WTC11 (cell line): ENCODE measurements at regions not wholly inside any gene's neighbourhood (a gene's known extent, or its start where the extent isn't known, plus 50 kb on each side); places are given as distances from the start of the nearest gene placed in this dataset.

ENCODE experiments used
- ATAC-seq: fragments of 200-7000 bp; cut with Tn5 transposase; 2 replicates; pipeline ENCODE4 v1.10.0; 2021; ENCODE audit warnings: mild to moderate bottlenecking, moderate library complexity
- CTCF ChIA-PET: fragments of 300-600 bp; sonication (Branson Sonifier 250); formaldehyde crosslinking; loops from one replicate; lab custom pipeline; 2021; ENCODE audit warnings: antibody characterized with exemption; lab: Charles Lee
- POLR2A ChIA-PET: fragments of 350-600 bp; sonication (Branson Sonifier 250); formaldehyde crosslinking; loops from one replicate; lab custom pipeline; 2021; ENCODE audit warnings: antibody characterized with exemption; lab: Charles Lee
- DNase-seq: peaks from one replicate; pipeline ENCODE4 v3.0.0; 2021; ENCODE audit warnings: low spot score
- H3K27ac Mint-ChIP-seq: 2 replicates; pipeline ENCODE4 v1.8.0; 2021; ENCODE audit warnings: mixed read lengths
- H3K27me3 Mint-ChIP-seq: 2 replicates; pipeline ENCODE4 v1.8.0; 2021; ENCODE audit warnings: low read depth, mild to moderate bottlenecking, moderate library complexity, mixed read lengths
- H3K36me3 Mint-ChIP-seq: 2 replicates; pipeline ENCODE4 v1.8.0; 2021; ENCODE audit warnings: mixed read lengths
- H3K4me1 Mint-ChIP-seq: 2 replicates; pipeline ENCODE4 v1.8.0; 2022; ENCODE audit warnings: mixed read lengths
- H3K4me3 Mint-ChIP-seq: 2 replicates; pipeline ENCODE4 v1.8.0; 2021; ENCODE audit warnings: mild to moderate bottlenecking, moderate library complexity, mixed read lengths
- H3K9me3 Mint-ChIP-seq: 2 replicates; pipeline ENCODE4 v1.8.0; 2021; ENCODE audit warnings: mixed read lengths
- GTF2I ChIP-seq: fragments of 250-450 bp; sonication (Bioruptor Pico); conservative IDR thresholded peaks from 2 replicates; pipeline ENCODE4 v1.4.0; 2021; ENCODE audit warnings: mild to moderate bottlenecking
- MXD4 ChIP-seq: fragments of 250-450 bp; sonication (Bioruptor Pico); IDR thresholded peaks from 2 replicates; pipeline ENCODE4 v1.8.0; 2021; ENCODE audit warnings: mild to moderate bottlenecking, moderate library complexity, borderline replicate concordance
- NFYB ChIP-seq: sonication (generic); formaldehyde crosslinking; conservative IDR thresholded peaks from 2 replicates; pipeline ENCODE4 v1.8.0; 2022; ENCODE audit warnings: low read depth, missing genetic modification reagents
- OVOL2 ChIP-seq: fragments of 250-450 bp; sonication (Bioruptor Pico); IDR thresholded peaks from 2 replicates; pipeline ENCODE4 v1.9.0; 2021; ENCODE audit warnings: mild to moderate bottlenecking, borderline replicate concordance
- PRRX2 ChIP-seq: fragments of 250-450 bp; sonication (Bioruptor Pico); IDR thresholded peaks from 2 replicates; pipeline ENCODE4 v1.8.0; 2021; ENCODE audit warnings: mild to moderate bottlenecking
- RELA ChIP-seq: sonication (generic); formaldehyde crosslinking; IDR thresholded peaks from 2 replicates; pipeline ENCODE4 v1.8.1; 2022; ENCODE audit warnings: missing genetic modification reagents, mild to moderate bottlenecking, borderline replicate concordance
- RORB ChIP-seq: fragments of 250-450 bp; sonication (Bioruptor Pico); IDR thresholded peaks from 2 replicates; pipeline ENCODE4 v1.9.0; 2021; ENCODE audit warnings: mild to moderate bottlenecking
- SOX15 ChIP-seq: fragments of 250-450 bp; sonication (Bioruptor Pico); IDR thresholded peaks from 2 replicates; pipeline ENCODE4 v1.9.0; 2021; ENCODE audit warnings: mild to moderate bottlenecking
- TP53 ChIP-seq: sonication (generic); formaldehyde crosslinking; IDR thresholded peaks from 2 replicates; pipeline ENCODE4 v1.8.1; 2023; ENCODE audit warnings: mild to moderate bottlenecking, missing genetic modification reagents
- ZNF121 ChIP-seq: sonication (generic); formaldehyde crosslinking; IDR thresholded peaks from 2 replicates; pipeline ENCODE4 v1.8.0; 2023; ENCODE audit warnings: missing genetic modification reagents
- ZNF317 ChIP-seq: sonication (generic); formaldehyde crosslinking; IDR thresholded peaks from 2 replicates; pipeline ENCODE4 v1.8.1; 2023; ENCODE audit warnings: low read depth, mild to moderate bottlenecking, moderate library complexity, missing genetic modification reagents, borderline replicate concordance
- ZNF671 ChIP-seq: fragments of 250-450 bp; sonication (Bioruptor Pico); IDR thresholded peaks from 2 replicates; pipeline ENCODE4 v1.8.0; 2021; ENCODE audit warnings: mild to moderate bottlenecking
- TF ChIP-seq, protein P1 (sequence below): sonication (generic); formaldehyde crosslinking; conservative IDR thresholded peaks from 2 replicates; pipeline ENCODE4 v1.8.1; 2022; ENCODE audit warnings: mild to moderate bottlenecking, missing genetic modification reagents
- TF ChIP-seq, protein P2 (sequence below): sonication (generic); formaldehyde crosslinking; IDR thresholded peaks from 2 replicates; pipeline ENCODE4 v1.8.0; 2022; ENCODE audit warnings: mild to moderate bottlenecking, missing genetic modification reagents
- TF ChIP-seq, protein P3 (sequence below): sonication (generic); formaldehyde crosslinking; IDR thresholded peaks from 2 replicates; pipeline ENCODE4 v1.8.1; 2022; ENCODE audit warnings: low read depth, missing genetic modification reagents, borderline replicate concordance
- TF ChIP-seq, protein P4 (sequence below): fragments of 250-450 bp; sonication (Bioruptor Pico); IDR thresholded peaks from 2 replicates; pipeline ENCODE4 v1.9.0; 2021; ENCODE audit warnings: mild to moderate bottlenecking
- TF ChIP-seq, protein P5 (sequence below): sonication (generic); formaldehyde crosslinking; IDR thresholded peaks from 2 replicates; pipeline ENCODE4 v1.8.0; 2023; ENCODE audit warnings: missing genetic modification reagents, mild to moderate bottlenecking, borderline replicate concordance
- TF ChIP-seq, protein P6 (sequence below): sonication (generic); formaldehyde crosslinking; IDR thresholded peaks from 2 replicates; pipeline ENCODE4 v1.8.1; 2022; ENCODE audit warnings: mild to moderate bottlenecking, missing genetic modification reagents, moderate library complexity, borderline replicate concordance
- TF ChIP-seq, protein P7 (sequence below): sonication (generic); formaldehyde crosslinking; IDR thresholded peaks from 2 replicates; pipeline ENCODE4 v1.8.0; 2022; ENCODE audit warnings: missing genetic modification reagents

DNA sequence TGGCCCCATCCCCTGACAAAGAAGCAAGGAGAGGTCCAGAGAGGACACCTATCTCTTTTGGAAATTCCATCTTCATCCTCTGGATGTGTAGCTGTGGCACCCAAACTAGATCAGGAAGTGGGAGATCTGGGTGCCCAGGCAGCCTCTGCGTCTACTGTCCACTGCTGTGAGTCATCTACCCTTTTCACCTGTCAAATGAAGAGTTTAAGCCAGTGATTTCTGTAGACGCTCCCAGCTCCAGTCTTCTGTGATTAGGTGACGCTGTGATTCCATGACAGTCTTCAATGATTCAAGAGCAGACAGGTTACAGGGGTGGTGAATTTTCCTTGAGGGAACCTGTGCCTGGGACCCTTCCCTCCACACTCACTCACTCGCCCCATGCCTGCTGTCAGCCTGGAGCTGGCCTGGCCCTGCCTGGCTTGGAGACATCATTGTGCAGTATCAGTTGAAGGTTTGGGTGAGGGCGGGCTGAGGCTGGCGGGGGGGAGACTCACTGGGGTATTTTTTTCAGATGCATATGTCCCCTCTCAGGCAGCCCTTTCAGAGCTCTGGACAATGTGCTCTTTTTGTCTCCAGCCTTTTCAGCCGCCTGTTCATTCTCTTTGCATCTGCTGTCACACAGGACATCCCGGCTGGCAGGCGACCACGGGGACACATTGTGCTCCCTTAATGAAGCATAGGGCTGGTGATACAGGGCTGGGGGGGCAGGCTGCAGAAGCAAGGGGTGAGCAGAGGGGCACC is 56.8 kb upstream of the PARP11 start:
- no peaks in the 10 kb centered on the region; the same call in 1 of the 2 replicates for H3K27me3 Mint-ChIP-seq

More for the DNA sequence above, 56.8 kb upstream of the PARP11 start:
- Mint-ChIP-seq H3K9me3 (peaks cover 8% of the 10 kb centered on the region), H3K4me3 (no peak overlapping the region), H3K4me1 (peaks cover 38% of the 10 kb centered on the region), H3K36me3 (no peaks in the 10 kb centered on the region), H3K27ac (no peak overlapping the region)
- ATAC-seq (peak; percentile 19; the same call in 1 of the 2 replicates), DNase-seq (no peak)
- ChIA-PET CTCF (interaction anchor here (0.9 to 1.1 kb wide), 2 partner anchors 33 to 34 kb away, joined by 3 read pairs; no protein-coding TSS in a partner anchor), POLR2A (interaction anchor here (1.3 kb wide), 1 partner anchor 12 kb away, joined by 3 read pairs; no protein-coding TSS in a partner anchor)
- TF ChIP-seq, protein P1, sequence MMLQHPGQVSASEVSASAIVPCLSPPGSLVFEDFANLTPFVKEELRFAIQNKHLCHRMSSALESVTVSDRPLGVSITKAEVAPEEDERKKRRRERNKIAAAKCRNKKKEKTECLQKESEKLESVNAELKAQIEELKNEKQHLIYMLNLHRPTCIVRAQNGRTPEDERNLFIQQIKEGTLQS (CRISPR knock-in tag), result no peak
- TF ChIP-seq, protein P2, sequence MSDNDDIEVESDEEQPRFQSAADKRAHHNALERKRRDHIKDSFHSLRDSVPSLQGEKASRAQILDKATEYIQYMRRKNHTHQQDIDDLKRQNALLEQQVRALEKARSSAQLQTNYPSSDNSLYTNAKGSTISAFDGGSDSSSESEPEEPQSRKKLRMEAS (CRISPR knock-in tag), result no peak
- TF ChIP-seq OVOL2 (CRISPR knock-in tag), result no peak
- TF ChIP-seq ZNF671 (CRISPR knock-in tag), result no peak
- no peak for TF ChIP-seq SOX15
- TF ChIP-seq, protein P3, sequence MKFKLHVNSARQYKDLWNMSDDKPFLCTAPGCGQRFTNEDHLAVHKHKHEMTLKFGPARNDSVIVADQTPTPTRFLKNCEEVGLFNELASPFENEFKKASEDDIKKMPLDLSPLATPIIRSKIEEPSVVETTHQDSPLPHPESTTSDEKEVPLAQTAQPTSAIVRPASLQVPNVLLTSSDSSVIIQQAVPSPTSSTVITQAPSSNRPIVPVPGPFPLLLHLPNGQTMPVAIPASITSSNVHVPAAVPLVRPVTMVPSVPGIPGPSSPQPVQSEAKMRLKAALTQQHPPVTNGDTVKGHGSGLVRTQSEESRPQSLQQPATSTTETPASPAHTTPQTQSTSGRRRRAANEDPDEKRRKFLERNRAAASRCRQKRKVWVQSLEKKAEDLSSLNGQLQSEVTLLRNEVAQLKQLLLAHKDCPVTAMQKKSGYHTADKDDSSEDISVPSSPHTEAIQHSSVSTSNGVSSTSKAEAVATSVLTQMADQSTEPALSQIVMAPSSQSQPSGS (CRISPR knock-in tag), result no peak
- no peak for TF ChIP-seq RORB (CRISPR knock-in tag)
- TF ChIP-seq, protein P4, sequence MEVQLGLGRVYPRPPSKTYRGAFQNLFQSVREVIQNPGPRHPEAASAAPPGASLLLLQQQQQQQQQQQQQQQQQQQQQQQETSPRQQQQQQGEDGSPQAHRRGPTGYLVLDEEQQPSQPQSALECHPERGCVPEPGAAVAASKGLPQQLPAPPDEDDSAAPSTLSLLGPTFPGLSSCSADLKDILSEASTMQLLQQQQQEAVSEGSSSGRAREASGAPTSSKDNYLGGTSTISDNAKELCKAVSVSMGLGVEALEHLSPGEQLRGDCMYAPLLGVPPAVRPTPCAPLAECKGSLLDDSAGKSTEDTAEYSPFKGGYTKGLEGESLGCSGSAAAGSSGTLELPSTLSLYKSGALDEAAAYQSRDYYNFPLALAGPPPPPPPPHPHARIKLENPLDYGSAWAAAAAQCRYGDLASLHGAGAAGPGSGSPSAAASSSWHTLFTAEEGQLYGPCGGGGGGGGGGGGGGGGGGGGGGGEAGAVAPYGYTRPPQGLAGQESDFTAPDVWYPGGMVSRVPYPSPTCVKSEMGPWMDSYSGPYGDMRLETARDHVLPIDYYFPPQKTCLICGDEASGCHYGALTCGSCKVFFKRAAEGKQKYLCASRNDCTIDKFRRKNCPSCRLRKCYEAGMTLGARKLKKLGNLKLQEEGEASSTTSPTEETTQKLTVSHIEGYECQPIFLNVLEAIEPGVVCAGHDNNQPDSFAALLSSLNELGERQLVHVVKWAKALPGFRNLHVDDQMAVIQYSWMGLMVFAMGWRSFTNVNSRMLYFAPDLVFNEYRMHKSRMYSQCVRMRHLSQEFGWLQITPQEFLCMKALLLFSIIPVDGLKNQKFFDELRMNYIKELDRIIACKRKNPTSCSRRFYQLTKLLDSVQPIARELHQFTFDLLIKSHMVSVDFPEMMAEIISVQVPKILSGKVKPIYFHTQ (CRISPR knock-in tag), result no peak
- TF ChIP-seq RELA (CRISPR knock-in tag), result no peak
- no peak for TF ChIP-seq ZNF121 (CRISPR knock-in tag)
- TF ChIP-seq, protein P5, sequence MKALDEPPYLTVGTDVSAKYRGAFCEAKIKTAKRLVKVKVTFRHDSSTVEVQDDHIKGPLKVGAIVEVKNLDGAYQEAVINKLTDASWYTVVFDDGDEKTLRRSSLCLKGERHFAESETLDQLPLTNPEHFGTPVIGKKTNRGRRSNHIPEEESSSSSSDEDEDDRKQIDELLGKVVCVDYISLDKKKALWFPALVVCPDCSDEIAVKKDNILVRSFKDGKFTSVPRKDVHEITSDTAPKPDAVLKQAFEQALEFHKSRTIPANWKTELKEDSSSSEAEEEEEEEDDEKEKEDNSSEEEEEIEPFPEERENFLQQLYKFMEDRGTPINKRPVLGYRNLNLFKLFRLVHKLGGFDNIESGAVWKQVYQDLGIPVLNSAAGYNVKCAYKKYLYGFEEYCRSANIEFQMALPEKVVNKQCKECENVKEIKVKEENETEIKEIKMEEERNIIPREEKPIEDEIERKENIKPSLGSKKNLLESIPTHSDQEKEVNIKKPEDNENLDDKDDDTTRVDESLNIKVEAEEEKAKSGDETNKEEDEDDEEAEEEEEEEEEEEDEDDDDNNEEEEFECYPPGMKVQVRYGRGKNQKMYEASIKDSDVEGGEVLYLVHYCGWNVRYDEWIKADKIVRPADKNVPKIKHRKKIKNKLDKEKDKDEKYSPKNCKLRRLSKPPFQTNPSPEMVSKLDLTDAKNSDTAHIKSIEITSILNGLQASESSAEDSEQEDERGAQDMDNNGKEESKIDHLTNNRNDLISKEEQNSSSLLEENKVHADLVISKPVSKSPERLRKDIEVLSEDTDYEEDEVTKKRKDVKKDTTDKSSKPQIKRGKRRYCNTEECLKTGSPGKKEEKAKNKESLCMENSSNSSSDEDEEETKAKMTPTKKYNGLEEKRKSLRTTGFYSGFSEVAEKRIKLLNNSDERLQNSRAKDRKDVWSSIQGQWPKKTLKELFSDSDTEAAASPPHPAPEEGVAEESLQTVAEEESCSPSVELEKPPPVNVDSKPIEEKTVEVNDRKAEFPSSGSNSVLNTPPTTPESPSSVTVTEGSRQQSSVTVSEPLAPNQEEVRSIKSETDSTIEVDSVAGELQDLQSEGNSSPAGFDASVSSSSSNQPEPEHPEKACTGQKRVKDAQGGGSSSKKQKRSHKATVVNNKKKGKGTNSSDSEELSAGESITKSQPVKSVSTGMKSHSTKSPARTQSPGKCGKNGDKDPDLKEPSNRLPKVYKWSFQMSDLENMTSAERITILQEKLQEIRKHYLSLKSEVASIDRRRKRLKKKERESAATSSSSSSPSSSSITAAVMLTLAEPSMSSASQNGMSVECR, result no peak
- TF ChIP-seq MXD4 (CRISPR knock-in tag), result no peak
- TF ChIP-seq PRRX2 (CRISPR knock-in tag), result no peak
- TF ChIP-seq NFYB (CRISPR knock-in tag), result no peak
- TF ChIP-seq ZNF317, result no peak
- no peak for TF ChIP-seq GTF2I (CRISPR knock-in tag)
- TF ChIP-seq, protein P6, sequence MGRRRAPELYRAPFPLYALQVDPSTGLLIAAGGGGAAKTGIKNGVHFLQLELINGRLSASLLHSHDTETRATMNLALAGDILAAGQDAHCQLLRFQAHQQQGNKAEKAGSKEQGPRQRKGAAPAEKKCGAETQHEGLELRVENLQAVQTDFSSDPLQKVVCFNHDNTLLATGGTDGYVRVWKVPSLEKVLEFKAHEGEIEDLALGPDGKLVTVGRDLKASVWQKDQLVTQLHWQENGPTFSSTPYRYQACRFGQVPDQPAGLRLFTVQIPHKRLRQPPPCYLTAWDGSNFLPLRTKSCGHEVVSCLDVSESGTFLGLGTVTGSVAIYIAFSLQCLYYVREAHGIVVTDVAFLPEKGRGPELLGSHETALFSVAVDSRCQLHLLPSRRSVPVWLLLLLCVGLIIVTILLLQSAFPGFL, result no peak
- TF ChIP-seq TP53 (CRISPR knock-in tag), result no peak
- TF ChIP-seq, protein P7, sequence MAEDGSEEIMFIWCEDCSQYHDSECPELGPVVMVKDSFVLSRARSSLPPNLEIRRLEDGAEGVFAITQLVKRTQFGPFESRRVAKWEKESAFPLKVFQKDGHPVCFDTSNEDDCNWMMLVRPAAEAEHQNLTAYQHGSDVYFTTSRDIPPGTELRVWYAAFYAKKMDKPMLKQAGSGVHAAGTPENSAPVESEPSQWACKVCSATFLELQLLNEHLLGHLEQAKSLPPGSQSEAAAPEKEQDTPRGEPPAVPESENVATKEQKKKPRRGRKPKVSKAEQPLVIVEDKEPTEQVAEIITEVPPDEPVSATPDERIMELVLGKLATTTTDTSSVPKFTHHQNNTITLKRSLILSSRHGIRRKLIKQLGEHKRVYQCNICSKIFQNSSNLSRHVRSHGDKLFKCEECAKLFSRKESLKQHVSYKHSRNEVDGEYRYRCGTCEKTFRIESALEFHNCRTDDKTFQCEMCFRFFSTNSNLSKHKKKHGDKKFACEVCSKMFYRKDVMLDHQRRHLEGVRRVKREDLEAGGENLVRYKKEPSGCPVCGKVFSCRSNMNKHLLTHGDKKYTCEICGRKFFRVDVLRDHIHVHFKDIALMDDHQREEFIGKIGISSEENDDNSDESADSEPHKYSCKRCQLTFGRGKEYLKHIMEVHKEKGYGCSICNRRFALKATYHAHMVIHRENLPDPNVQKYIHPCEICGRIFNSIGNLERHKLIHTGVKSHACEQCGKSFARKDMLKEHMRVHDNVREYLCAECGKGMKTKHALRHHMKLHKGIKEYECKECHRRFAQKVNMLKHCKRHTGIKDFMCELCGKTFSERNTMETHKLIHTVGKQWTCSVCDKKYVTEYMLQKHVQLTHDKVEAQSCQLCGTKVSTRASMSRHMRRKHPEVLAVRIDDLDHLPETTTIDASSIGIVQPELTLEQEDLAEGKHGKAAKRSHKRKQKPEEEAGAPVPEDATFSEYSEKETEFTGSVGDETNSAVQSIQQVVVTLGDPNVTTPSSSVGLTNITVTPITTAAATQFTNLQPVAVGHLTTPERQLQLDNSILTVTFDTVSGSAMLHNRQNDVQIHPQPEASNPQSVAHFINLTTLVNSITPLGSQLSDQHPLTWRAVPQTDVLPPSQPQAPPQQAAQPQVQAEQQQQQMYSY (CRISPR knock-in tag), result no peak
